NCI-H1436 (cell line): ENCODE measurements at regions not wholly inside any gene's neighbourhood (a gene's known extent, or its start where the extent isn't known, plus 50 kb on each side); places are given as distances from the start of the nearest gene placed in this dataset.

Experiments used
- DNase-seq: peaks from one replicate; lab custom pipeline; 2025; lab: John Stamatoyannopoulos, UW

DNA sequence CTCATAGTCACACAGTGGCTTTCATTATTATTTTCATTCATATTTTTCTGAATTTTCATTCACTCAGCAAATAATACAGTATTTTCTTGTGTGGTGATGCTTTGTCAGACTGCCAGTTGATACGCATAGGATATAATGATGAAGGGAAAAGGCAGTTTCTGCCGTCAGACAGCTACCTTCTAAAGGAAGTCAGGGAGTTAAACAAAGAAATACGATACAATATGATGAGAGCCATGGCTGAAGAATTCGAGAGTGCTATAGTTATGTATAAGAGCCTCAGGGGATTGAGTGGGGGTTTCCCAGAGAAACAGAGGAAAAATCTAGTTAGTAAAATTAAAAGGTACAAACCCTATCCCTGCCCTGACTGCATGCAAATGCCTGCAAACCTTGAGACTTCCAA, 479.1 kb downstream of the OLFM4 start:
- DNase-seq: no peak

DNA sequence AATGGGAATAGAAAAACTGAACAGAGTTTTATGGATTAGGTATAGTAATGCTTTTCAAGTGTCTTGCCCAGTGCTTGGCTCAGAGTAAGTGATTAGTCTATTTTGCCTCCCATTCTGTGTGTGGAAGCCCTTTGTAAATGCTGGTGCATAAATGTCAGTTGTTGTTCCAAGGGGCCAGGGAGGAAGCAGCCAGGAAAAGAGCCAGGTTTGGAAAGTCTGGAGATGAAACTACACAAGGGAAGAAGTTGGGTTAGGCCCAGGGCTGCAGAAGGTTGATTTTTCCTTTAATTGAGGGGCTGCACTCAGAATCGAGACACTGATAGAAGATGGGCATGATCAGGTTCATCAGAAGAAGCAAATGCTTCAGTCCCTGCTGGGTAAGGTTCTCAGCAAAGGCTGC, 484.0 kb downstream of the OLFM4 start:
- no peak for DNase-seq

DNA sequence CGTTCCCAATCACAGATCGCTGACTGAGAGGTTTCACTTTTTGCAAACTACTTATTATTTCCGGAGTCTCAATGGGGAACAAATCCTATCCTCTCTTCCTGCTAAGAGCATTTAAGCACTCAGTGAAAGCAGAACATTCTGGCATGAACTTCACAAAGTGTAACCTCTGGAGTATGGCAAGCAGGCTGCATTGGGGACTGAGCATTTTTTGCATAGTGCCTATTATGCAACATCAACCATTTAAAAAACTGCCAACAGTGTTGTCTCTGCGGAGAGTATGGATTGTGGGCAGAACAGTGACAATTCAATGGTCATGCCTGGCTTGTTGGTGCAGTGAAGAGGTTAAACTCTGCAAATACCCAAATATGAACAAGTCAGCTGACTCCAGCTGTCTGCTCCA, 484.6 kb downstream of the OLFM4 start:
- no peak for DNase-seq

GRCh38 chr13:53520132-53520531, 491.5 kb downstream of the OLFM4 start:
- DNase-seq: no peak

- no peak for DNase-seq
These were observed 493.4 kb downstream of the OLFM4 start for GRCh38 chr13:53522034-53522433.

DNA sequence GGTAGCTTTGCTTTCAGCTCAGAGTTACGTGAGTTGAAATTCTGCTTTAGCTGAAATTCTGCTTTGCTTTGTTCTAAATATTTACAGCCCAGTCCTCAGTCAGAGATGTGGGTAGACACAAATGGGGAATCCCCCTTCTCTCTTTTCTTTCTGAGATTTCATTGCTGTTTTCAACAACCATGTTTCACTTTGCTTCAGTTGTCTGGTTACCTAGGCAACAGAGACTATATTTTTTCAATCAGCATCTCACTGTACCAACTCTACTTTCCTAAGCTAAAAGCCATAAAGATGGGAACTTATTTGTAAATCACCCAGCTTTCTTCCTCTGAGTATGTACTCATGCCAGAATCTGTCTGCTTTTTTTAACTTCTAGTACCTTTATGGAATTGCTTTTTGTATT, 509.0 kb downstream of the OLFM4 start:
- DNase-seq: no peak

- no peak for DNase-seq
These were observed 516.8 kb downstream of the OLFM4 start for GRCh38 chr13:53545340-53545941.

DNA sequence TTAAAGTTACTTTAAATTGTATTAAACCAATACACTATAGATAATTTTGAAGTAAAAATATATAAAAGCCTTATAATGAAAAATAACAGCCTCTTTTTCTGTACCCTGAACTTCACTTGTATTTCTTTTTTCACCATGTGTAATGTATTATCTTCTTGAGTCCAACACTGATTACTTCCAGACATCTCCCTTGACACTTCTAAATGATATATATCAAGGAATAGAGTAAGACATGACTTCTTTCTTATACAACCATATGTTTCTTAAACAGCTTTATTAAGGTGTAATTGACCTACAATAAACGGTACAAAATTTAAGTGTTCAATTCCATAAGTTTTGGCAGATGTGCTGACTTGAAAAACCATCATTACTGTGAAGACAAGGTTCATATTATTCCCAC, 531.9 kb downstream of the OLFM4 start:
- no peak for DNase-seq

- no peak for DNase-seq
These were observed 533.8 kb downstream of the OLFM4 start for GRCh38 chr13:53562419-53562818.

- DNase-seq: no peak
These were observed 539.9 kb downstream of the OLFM4 start for GRCh38 chr13:53568491-53568890.

GRCh38 chr13:53569453-53569852, 540.8 kb downstream of the OLFM4 start:
- no peak for DNase-seq

DNA sequence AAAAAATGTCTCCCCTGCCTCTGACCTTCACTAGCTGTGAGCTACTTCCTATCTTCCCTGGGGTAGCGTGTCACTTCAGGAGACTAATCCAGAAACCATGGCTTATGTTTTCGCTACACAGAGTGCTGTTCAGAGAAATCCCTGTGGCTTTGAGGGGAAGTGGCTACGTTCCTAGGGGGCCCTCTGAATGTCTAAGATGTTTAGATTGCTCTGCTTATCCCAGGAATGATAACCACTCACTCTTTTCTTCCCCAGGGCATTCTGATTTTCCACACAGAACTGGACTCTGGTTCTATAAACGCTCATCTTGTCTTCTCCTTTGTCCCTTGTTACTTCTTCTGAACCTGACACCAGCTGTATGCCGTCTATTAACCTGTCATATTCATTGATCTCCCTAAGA, 572.5 kb downstream of the OLFM4 start:
- no peak for DNase-seq

DNA sequence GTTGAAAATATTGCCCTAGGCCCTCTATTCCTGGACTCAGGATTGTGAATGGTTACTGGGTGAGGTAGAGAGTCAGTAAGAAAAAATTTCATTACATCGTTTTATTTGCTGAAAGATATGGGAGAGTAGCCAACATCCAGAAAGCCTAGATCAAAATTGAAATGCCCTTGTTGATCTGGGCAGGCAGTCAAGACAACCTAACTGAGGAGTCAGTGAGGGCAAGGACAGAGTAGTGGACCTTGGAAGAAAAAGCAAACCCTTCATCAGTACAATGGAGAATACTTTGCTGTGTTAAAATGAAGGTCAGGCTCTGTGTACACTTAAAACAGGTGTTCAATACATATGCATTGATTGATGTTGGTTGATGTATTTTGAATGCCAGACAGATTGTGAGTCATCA, 576.7 kb downstream of the OLFM4 start:
- no peak for DNase-seq

- DNase-seq: no peak
These were observed 583.6 kb downstream of the OLFM4 start for GRCh38 chr13:53612200-53612599.

- no peak for DNase-seq
These were observed 593.8 kb downstream of the OLFM4 start for GRCh38 chr13:53622456-53622855.

DNA sequence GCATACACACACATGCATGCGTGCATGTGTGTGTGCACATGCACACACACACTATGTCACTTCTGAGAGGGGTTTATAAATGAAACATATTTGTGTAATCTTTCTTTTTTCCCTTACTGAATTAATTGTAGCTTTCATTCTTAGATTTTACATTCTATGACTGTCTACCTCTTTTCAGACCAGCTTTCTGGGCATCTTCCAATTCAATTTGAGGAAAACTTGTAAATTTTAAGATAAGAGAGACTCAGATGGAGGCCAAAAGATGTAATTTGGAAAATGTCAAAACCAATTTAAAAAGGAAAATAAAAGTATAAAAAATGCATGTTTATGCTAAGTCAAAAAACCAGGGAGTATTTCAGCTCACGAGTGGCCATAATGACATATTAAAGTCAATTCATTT, 594.5 kb downstream of the OLFM4 start:
- DNase-seq: no peak

- DNase-seq: no peak
These were observed 602.9 kb downstream of the OLFM4 start for GRCh38 chr13:53631511-53631910.

- DNase-seq: no peak
These were observed 609.4 kb downstream of the OLFM4 start for GRCh38 chr13:53638040-53638439.

DNA sequence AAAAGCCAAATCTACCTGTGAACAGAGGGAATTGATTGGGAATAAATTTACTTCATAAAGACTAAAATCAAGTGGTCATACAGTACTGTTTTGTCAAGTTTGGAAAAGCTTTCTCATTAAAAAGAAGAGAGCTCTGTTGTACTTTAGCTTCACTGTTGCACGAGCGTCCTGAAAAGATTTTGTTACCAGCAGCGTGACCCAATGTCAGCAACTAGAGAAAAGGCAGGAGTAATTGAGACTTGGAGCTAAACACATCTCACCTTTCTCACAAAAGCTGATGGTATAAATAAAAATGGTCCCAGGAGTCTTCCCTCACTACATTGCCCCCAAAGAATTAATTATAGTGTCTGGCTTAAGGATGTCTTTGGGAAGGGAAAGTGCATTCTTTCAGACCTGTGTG, 613.7 kb downstream of the OLFM4 start:
- DNase-seq: no peak

DNA sequence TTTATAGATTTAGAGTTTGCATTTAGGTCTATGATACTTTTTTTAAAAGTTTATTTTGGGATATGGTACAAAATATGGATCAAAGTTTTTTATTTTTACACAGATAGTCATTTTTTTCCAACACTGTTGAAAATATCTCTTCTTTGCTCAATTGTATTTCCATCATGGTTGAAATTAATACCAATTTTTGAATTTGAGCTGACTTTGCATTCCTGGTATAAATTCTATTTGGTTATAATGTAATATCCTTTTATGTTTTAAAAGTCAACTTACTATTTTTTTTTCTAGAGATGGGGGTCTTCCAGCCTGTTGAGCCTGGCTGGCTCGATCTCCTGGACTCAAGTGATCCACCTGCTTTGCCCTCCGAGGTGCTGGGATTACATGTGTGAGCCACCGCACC, 620.1 kb downstream of the OLFM4 start:
- DNase-seq: no peak

DNA sequence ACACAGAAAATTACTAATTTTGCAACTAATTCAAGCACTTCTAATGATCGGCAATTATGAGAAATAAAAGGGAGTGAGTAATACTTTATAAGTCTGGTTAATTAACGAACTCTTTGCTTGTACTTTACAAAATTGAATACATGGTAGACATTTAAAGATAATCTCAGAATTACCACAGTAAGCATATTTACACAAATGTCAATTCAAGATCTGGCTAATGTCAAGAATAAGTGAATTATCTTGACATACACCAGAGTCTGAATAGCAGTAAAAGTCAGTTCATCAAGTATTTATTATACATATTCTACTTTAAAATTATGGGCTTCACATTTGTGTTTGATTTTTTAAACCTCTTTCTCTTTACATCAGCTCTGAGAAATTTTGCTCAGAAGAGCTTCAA, 643.4 kb downstream of the OLFM4 start:
- DNase-seq: no peak

- DNase-seq: no peak
These were observed 654.5 kb downstream of the OLFM4 start for GRCh38 chr13:53683146-53683545.

- DNase-seq: no peak
These were observed 655.0 kb downstream of the OLFM4 start for GRCh38 chr13:53683608-53684007.

DNA sequence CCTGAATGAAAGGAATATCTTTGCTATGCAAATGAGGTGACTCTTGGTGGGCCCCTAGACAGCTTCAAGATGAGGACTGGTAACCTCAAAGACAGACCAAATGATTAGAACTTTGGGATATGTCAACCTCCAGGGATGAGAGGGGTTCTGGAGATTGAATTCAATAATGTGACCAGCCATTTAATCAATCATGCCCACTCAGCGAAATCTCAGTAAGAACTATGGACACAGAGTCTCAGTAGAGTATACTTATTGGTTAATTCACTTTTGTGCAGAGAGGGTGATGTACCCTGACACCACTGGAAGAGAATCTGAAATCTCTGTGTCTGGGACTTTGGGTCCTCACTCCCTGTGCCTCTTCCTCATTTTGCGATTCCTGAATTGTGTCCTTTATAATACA, 662.8 kb downstream of the OLFM4 start:
- no peak for DNase-seq
